DND-41 (cell line): ENCODE measurements at regions not wholly inside any gene's neighbourhood (a gene's known extent, or its start where the extent isn't known, plus 50 kb on each side); places are given as distances from the start of the nearest gene placed in this dataset.
"Not testable (repeated sequence)": the region's sequence is repeated elsewhere in the genome, so short reads cannot be mapped to it uniquely, and the experiment has no call there.

Experiments
- ATAC-seq: fragments of 200-7000 bp; cut with Tn5 transposase; 3 replicates; pipeline ENCODE4 v1.9.1; 2021; ENCODE audit warnings: low read depth; ENCODE audit not compliant: insufficient read depth
- DNase-seq: peaks from one replicate; pipeline ENCODE4 v3.0.0-alpha.2; 2020
- H2AFZ ChIP-seq: 2 replicates; pipeline ENCODE4 v1.6.0; 2012; ENCODE audit warnings: low read depth, low read length
- H3K27ac ChIP-seq: 2 replicates; pipeline ENCODE4 v1.5.1; 2012; ENCODE audit warnings: low read length, inconsistent platforms
- H3K27me3 ChIP-seq: fragments of 200-600 bp; sonication (generic); 2 replicates; pipeline ENCODE4 v1.6.0; 2012; ENCODE audit warnings: low read length, mild to moderate bottlenecking, inconsistent platforms; ENCODE audit not compliant: insufficient read depth, poor library complexity
- H3K36me3 ChIP-seq: 2 replicates; pipeline ENCODE4 v1.5.1; 2012; ENCODE audit warnings: low read length, inconsistent platforms; ENCODE audit not compliant: insufficient read depth
- H3K4me1 ChIP-seq: 2 replicates; pipeline ENCODE4 v1.5.1; 2012; ENCODE audit warnings: mild to moderate bottlenecking, low read length; ENCODE audit not compliant: insufficient read depth
- H3K4me2 ChIP-seq: 2 replicates; pipeline ENCODE4 v1.6.0; 2012; ENCODE audit warnings: mild to moderate bottlenecking, moderate library complexity, low read length, inconsistent platforms; ENCODE audit not compliant: insufficient read depth
- H3K4me3 ChIP-seq, 2 experiments: fragments of 200-600 bp in 1 of 2; shearing (Covaris generic) in 1 of 2; 2 replicates each; pipeline ENCODE4 v1.5.1; 2012 to 2016; ENCODE audit warnings: inconsistent platforms in 2 of 2, low read length in 2 of 2, mild to moderate bottlenecking in 2 of 2, low read depth in 1 of 2, moderate library complexity in 1 of 2
- H3K79me2 ChIP-seq: 2 replicates; pipeline ENCODE4 v1.6.0; 2012; ENCODE audit warnings: low read length, inconsistent platforms; ENCODE audit not compliant: insufficient read depth
- H3K9ac ChIP-seq: 2 replicates; pipeline ENCODE4 v1.6.0; 2012; ENCODE audit warnings: low read depth, mild to moderate bottlenecking, inconsistent platforms, low read length, moderate library complexity
- H3K9me3 ChIP-seq: 2 replicates; pipeline ENCODE4 v1.5.1; 2012; ENCODE audit warnings: low read length, moderate library complexity, mild to moderate bottlenecking, inconsistent platforms; ENCODE audit not compliant: insufficient read depth, severe bottlenecking
- H4K20me1 ChIP-seq: 2 replicates; pipeline ENCODE4 v1.6.0; 2012; ENCODE audit warnings: low read length; ENCODE audit not compliant: insufficient read depth
- EZH2 ChIP-seq: IDR thresholded peaks from 3 replicates; pipeline ENCODE4 v1.6.1; 2012; ENCODE audit warnings: borderline replicate concordance, low read depth, mild to moderate bottlenecking, moderate library complexity, low read length, inconsistent platforms; ENCODE audit not compliant: severe bottlenecking
- TF ChIP-seq, protein P1 (sequence below): IDR thresholded peaks from 2 replicates; pipeline ENCODE4 v1.5.1; 2012; ENCODE audit warnings: borderline replicate concordance, low read length, moderate library complexity, mild to moderate bottlenecking; ENCODE audit not compliant: poor library complexity, severe bottlenecking; ENCODE audit errors: extremely low read depth

DNA sequence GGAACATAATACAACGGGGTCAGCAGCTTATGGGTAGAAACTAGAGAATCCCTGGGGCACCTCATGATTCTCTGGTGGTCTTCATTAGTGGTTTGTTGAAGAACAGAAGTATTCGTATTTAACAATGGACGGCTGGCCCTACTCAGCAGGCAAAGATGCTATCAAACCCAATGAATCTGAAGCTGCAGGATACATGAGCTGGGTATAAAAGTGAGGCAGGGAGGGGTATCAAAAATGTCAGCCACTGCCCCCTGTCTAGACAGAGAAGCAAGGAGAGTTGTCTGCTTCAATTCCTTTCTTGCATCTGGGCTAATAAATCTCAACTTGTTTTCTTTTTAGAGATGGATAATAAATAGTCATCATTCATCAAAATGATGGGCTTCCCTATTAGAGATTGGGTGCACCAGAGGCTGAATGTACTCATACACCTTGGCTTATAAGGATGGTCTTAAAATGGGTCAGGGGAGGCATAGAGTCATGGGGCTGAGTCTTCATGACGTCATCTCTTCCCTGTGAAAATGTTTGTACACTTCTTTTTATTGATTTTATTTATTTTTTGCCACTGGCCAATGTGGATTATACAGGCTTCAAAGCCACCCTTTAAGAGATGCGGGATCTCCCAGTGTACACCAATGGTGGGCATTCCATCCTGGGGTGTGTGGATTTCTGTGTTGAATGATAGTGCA is 259.5 kb downstream of the SHOX start:
- H3K27ac ChIP-seq = no peak overlapping the region

DNA sequence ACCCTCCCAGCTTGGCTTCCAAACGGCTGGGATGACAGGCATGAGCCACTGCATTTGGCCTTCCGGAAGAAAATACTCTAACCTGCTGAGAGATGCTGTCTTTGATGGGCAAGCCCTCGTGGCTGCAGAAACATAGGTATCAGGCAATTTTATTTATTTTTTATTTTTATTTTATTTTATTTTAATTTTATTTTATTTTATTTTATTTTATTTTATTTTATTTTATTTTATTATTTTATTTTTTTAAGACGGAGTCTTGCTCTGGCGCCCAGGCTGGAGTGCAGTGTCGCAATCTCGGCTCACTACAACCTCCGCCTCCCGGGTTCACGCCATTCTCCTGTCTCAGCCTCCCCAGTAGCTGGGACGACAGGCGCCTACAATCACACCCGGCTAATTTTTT is 257.1 kb downstream of the SHOX start:
- H3K4me3 ChIP-seq, ATAC-seq, H3K27ac ChIP-seq, H2AFZ ChIP-seq, H3K4me1 ChIP-seq, H3K36me3 ChIP-seq, H3K9ac ChIP-seq, DNase-seq, H4K20me1 ChIP-seq, H3K27me3 ChIP-seq, H3K79me2 ChIP-seq, H3K4me2 ChIP-seq: not testable (repeated sequence)
- peaks cover 20% of the 10 kb centered on the region for H3K9me3 ChIP-seq

More for the DNA sequence above, 259.5 kb downstream of the SHOX start:
- H3K9me3 ChIP-seq = peaks cover 20% of the 10 kb centered on the region
- no peaks in the 10 kb centered on the region for H3K4me1 ChIP-seq
- no peaks in the 10 kb centered on the region for H3K79me2 ChIP-seq
- H3K4me2 ChIP-seq = no peak overlapping the region
- TF ChIP-seq, protein P1, sequence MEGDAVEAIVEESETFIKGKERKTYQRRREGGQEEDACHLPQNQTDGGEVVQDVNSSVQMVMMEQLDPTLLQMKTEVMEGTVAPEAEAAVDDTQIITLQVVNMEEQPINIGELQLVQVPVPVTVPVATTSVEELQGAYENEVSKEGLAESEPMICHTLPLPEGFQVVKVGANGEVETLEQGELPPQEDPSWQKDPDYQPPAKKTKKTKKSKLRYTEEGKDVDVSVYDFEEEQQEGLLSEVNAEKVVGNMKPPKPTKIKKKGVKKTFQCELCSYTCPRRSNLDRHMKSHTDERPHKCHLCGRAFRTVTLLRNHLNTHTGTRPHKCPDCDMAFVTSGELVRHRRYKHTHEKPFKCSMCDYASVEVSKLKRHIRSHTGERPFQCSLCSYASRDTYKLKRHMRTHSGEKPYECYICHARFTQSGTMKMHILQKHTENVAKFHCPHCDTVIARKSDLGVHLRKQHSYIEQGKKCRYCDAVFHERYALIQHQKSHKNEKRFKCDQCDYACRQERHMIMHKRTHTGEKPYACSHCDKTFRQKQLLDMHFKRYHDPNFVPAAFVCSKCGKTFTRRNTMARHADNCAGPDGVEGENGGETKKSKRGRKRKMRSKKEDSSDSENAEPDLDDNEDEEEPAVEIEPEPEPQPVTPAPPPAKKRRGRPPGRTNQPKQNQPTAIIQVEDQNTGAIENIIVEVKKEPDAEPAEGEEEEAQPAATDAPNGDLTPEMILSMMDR = no peak
- no peak for TF ChIP-seq EZH2
- ATAC-seq = no peak
- no peak overlapping the region for H3K4me3 ChIP-seq
- no peaks in the 10 kb centered on the region for H3K36me3 ChIP-seq
- H4K20me1 ChIP-seq = no peaks in the 10 kb centered on the region
- H3K9ac ChIP-seq = no peak overlapping the region
- no peak overlapping the region for H2AFZ ChIP-seq
- H3K27me3 ChIP-seq = no peaks in the 10 kb centered on the region
- no peak for DNase-seq

DNA sequence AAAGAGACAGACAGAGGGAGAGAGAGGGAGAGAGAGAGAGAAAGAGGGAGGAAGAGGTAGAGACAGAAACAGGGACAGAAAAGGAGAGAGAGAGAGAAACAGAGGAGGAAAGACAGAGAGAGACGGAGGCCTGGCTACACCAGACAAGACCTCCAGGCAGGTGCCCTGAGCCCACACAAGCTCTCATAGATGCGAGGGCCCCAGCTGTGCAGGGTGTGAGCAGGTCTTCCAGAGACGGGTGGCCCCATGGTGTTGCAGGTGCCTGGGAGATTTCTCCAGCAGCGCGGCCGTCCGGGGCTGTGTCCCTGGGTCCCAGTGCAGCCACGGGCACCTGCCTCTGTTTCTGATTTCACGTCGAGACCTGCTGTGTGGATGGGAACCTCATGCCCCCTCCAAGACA is 253.0 kb downstream of the SHOX start:
- H2AFZ ChIP-seq = no peak overlapping the region
- no peaks in the 10 kb centered on the region for H3K9me3 ChIP-seq
- no peaks in the 10 kb centered on the region for H3K36me3 ChIP-seq
- no peak overlapping the region for H3K27ac ChIP-seq
- no peaks in the 10 kb centered on the region for H3K27me3 ChIP-seq
- no peak overlapping the region for H3K9ac ChIP-seq
- H3K4me2 ChIP-seq = no peak overlapping the region
- TF ChIP-seq EZH2 = no peak
- TF ChIP-seq, protein P1 = no peak
- DNase-seq (no peak), ATAC-seq (no peak)
- H3K4me1 ChIP-seq = no peaks in the 10 kb centered on the region
- no peaks in the 10 kb centered on the region for H4K20me1 ChIP-seq
- no peak overlapping the region for H3K4me3 ChIP-seq
- H3K79me2 ChIP-seq = no peaks in the 10 kb centered on the region

DNA sequence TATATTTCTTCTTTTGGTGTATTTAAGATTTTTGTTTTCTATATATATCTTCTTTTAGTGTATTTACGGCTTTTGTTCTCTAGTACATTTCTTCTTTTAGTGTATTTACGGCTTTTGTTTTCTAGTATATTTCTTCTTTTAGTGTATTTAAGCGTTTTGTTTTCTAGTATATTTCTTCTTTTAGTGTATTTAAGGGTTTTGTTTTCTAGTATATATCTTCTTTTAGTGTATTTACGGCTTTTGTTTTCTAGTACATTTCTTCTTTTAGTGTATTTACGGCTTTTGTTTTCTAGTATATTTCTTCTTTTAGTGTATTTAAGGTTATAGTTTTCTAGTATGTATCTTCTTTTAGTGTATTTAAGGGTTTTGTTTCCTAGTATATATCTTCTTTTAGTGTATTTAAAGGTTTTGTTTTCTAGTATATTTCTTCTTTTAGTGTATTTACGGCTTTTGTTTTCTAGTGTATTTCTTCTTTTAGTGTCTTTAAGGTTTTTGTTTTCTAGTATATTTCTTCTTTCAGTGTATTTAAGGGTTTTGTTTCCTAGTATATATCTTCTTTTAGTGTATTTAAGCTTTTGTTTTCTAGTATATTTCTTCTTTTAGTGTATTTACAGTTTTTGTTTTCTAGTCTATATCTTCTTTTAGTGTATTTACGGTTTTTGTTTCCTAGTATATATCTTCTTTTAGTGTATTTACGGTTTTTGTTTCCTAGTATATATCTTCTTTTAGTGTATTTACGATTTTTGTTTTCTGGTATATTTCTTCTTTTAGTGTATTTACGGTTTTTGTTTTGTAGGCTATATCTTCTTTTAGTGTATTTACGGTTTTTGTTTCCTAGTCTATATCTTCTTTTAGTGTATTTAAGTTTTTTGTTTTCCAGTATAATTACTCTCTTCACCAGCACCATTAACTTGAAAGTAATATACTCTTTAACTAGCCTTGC is 249.4 kb downstream of the SHOX start:
- H3K27me3 ChIP-seq, H4K20me1 ChIP-seq, H3K9me3 ChIP-seq, ATAC-seq, H3K9ac ChIP-seq, H3K4me1 ChIP-seq, H3K36me3 ChIP-seq, H3K4me3 ChIP-seq, DNase-seq, H2AFZ ChIP-seq, H3K4me2 ChIP-seq, H3K27ac ChIP-seq, H3K79me2 ChIP-seq: not testable (repeated sequence)
